Testis (tissue), 2 donors: ENCODE measurements at regions not wholly inside any gene's neighbourhood (a gene's known extent, or its start where the extent isn't known, plus 50 kb on each side); places are given as distances from the start of the nearest gene placed in this dataset.

Experiments
- POLR2A ChIP-seq: fragments of 450-650 bp; IDR thresholded peaks from one replicate; pipeline ENCODE4 v1.6.1; 2017; ENCODE audit warnings: antibody characterized with exemption, mild to moderate bottlenecking, moderate library complexity
- TF ChIP-seq, protein P1 (sequence below), 3 experiments: fragments of 450-650 bp in 2 of 3; fragments of 200-600 bp in 1 of 3; sonication (generic) in 1 of 3; IDR thresholded peaks; one replicate each; pipeline ENCODE4 v1.5.1; 2016 to 2019; ENCODE audit warnings: antibody characterized with exemption in 3 of 3, mild to moderate bottlenecking in 2 of 3, moderate library complexity in 1 of 3

- TF ChIP-seq, protein P1, sequence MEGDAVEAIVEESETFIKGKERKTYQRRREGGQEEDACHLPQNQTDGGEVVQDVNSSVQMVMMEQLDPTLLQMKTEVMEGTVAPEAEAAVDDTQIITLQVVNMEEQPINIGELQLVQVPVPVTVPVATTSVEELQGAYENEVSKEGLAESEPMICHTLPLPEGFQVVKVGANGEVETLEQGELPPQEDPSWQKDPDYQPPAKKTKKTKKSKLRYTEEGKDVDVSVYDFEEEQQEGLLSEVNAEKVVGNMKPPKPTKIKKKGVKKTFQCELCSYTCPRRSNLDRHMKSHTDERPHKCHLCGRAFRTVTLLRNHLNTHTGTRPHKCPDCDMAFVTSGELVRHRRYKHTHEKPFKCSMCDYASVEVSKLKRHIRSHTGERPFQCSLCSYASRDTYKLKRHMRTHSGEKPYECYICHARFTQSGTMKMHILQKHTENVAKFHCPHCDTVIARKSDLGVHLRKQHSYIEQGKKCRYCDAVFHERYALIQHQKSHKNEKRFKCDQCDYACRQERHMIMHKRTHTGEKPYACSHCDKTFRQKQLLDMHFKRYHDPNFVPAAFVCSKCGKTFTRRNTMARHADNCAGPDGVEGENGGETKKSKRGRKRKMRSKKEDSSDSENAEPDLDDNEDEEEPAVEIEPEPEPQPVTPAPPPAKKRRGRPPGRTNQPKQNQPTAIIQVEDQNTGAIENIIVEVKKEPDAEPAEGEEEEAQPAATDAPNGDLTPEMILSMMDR (IDR thresholded peaks at IDR 0.05), result no peak
- TF ChIP-seq POLR2A, result no peak
Observed at GRCh38 chr2:18763338-18763737, 174.0 kb upstream of the NT5C1B start.
